ENCODE measurements at regions not wholly inside any gene's neighbourhood (a gene's known extent, or its start where the extent isn't known, plus 50 kb on each side); places are given as distances from the start of the nearest gene placed in this dataset.

DNA sequence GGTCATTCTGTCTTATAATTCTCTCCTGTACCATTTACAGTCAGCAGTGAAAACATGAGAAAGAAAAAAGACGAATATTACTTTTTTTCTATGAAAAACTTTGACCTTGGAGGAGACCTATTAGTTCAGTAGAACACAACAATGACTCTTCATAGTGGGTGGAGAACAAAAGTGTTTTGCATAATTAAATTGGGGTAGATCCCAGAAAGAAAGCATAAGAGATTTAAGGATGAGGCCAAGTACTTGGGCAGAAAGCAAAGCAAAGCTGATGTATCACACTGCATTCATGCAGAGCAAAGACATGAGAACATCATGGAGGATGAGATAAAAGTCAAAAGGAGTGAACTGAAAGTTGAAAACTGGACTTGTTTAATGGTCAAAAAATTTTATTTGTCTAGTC is 1273.4 kb downstream of the ROBO2 start:
- TF ChIP-seq, protein P1, sequence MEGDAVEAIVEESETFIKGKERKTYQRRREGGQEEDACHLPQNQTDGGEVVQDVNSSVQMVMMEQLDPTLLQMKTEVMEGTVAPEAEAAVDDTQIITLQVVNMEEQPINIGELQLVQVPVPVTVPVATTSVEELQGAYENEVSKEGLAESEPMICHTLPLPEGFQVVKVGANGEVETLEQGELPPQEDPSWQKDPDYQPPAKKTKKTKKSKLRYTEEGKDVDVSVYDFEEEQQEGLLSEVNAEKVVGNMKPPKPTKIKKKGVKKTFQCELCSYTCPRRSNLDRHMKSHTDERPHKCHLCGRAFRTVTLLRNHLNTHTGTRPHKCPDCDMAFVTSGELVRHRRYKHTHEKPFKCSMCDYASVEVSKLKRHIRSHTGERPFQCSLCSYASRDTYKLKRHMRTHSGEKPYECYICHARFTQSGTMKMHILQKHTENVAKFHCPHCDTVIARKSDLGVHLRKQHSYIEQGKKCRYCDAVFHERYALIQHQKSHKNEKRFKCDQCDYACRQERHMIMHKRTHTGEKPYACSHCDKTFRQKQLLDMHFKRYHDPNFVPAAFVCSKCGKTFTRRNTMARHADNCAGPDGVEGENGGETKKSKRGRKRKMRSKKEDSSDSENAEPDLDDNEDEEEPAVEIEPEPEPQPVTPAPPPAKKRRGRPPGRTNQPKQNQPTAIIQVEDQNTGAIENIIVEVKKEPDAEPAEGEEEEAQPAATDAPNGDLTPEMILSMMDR (IDR thresholded peaks at IDR 0.05) = no peak
- TF ChIP-seq POLR2AphosphoS5 (IDR thresholded peaks at IDR 0.05) = no peak
- TF ChIP-seq POLR2A (IDR thresholded peaks at IDR 0.05) = no peak

Data from transverse colon (tissue), 4 donors.